Esophagus muscularis mucosa (tissue), 4 donors: ENCODE measurements at regions not wholly inside any gene's neighbourhood (a gene's known extent, or its start where the extent isn't known, plus 50 kb on each side); places are given as distances from the start of the nearest gene placed in this dataset.

ENCODE experiments used
- EP300 ChIP-seq: sonication (generic); formaldehyde crosslinking; IDR thresholded peaks from one replicate; pipeline ENCODE4 v1.6.1; 2017; ENCODE audit warnings: antibody characterized with exemption
- POLR2A ChIP-seq: fragments of 450-650 bp; IDR thresholded peaks from one replicate; pipeline ENCODE4 v1.6.1; 2017; ENCODE audit warnings: antibody characterized with exemption, moderate library complexity, mild to moderate bottlenecking, low read depth
- POLR2AphosphoS5 ChIP-seq, 2 donors: sonication (generic); formaldehyde crosslinking; IDR thresholded peaks; one replicate each; pipeline ENCODE4 v1.6.1; 2017; ENCODE audit warnings: antibody characterized with exemption in 2 of 2
- TF ChIP-seq, protein P1 (sequence below), 3 experiments: fragments of 200-600 bp in 2 of 3; fragments of 450-650 bp in 1 of 3; sonication (generic) in 2 of 3; IDR thresholded peaks; one replicate each; pipeline ENCODE4 v1.5.1; 2017 to 2019; ENCODE audit warnings: antibody characterized with exemption in 3 of 3, mild to moderate bottlenecking in 2 of 3, moderate library complexity in 1 of 3

GRCh38 chr6:111928139-111928538 is 54.9 kb upstream of the FYN start:
- no peak for TF ChIP-seq POLR2A
- no peak for TF ChIP-seq POLR2AphosphoS5 (IDR thresholded peaks at IDR 0.05)
- TF ChIP-seq, protein P1, sequence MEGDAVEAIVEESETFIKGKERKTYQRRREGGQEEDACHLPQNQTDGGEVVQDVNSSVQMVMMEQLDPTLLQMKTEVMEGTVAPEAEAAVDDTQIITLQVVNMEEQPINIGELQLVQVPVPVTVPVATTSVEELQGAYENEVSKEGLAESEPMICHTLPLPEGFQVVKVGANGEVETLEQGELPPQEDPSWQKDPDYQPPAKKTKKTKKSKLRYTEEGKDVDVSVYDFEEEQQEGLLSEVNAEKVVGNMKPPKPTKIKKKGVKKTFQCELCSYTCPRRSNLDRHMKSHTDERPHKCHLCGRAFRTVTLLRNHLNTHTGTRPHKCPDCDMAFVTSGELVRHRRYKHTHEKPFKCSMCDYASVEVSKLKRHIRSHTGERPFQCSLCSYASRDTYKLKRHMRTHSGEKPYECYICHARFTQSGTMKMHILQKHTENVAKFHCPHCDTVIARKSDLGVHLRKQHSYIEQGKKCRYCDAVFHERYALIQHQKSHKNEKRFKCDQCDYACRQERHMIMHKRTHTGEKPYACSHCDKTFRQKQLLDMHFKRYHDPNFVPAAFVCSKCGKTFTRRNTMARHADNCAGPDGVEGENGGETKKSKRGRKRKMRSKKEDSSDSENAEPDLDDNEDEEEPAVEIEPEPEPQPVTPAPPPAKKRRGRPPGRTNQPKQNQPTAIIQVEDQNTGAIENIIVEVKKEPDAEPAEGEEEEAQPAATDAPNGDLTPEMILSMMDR (IDR thresholded peaks at IDR 0.05) = no peak
- TF ChIP-seq EP300 = no peak
